HEK293 (cell line): ENCODE measurements at regions not wholly inside any gene's neighbourhood (a gene's known extent, or its start where the extent isn't known, plus 50 kb on each side); places are given as distances from the start of the nearest gene placed in this dataset.

Experiments used
- CTCF ChIA-PET: fragments of 350-600 bp; formaldehyde crosslinking; extraction: SDS; loops from one replicate; lab custom pipeline; 2021; ENCODE audit warnings: antibody characterized with exemption; lab: Yijun Ruan, JAX
- POLR2A ChIA-PET: fragments of 300-600 bp; formaldehyde crosslinking; extraction: SDS; loops from one replicate; lab custom pipeline; 2020; ENCODE audit warnings: antibody characterized with exemption, inconsistent platforms; lab: Yijun Ruan, JAX
- H3K27ac ChIP-seq: fragments of 200-500 bp; sonication (Bioruptor generic); 2 replicates; pipeline ENCODE4 v1.5.1; 2014; ENCODE audit warnings: low read depth, low read length, control low read depth, inconsistent platforms; ENCODE audit errors: extremely low read depth
- H3K36me3 ChIP-seq, 2 experiments: fragments of 200-500 bp in 1 of 2; sonication (Bioruptor generic) in 1 of 2; 1 replicate in 1 of 2; 2 replicates in 1 of 2; pipeline ENCODE4 v1.5.1; 2014 to 2017; ENCODE audit warnings: inconsistent platforms in 2 of 2, low read length in 2 of 2; ENCODE audit not compliant: control insufficient read depth in 2 of 2, insufficient read depth in 1 of 2
- H3K4me1 ChIP-seq: fragments of 200-500 bp; sonication (Bioruptor generic); 2 replicates; pipeline ENCODE4 v1.5.1; 2014; ENCODE audit warnings: mild to moderate bottlenecking, low read length, inconsistent platforms; ENCODE audit not compliant: control insufficient read depth, insufficient read depth
- H3K4me3 ChIP-seq: 2 replicates; pipeline ENCODE4 v1.5.1; 2011; ENCODE audit warnings: low read depth, mild to moderate bottlenecking, control low read depth, low read length, moderate library complexity
- H3K9me3 ChIP-seq: fragments of 200-500 bp; sonication (Bioruptor generic); 2 replicates; pipeline ENCODE4 v1.5.1; 2014; ENCODE audit warnings: low read depth, low read length, inconsistent platforms; ENCODE audit not compliant: control insufficient read depth, insufficient read depth
- GLI2 ChIP-seq: fragments of 450-650 bp; formaldehyde crosslinking; IDR thresholded peaks from 2 replicates; pipeline ENCODE4; 2017; ENCODE audit warnings: missing biosample characterization, missing genetic modification characterization, low read depth, borderline replicate concordance
- HOXA7 ChIP-seq: sonication (generic); formaldehyde crosslinking; IDR thresholded peaks from 2 replicates; pipeline ENCODE4 v1.8.1; 2022; ENCODE audit warnings: missing genetic modification reagents, borderline replicate concordance
- RBAK ChIP-seq: fragments of 450-650 bp; formaldehyde crosslinking; IDR thresholded peaks from 2 replicates; pipeline ENCODE4 v1.5.1; 2016; ENCODE audit warnings: missing biosample characterization, missing genetic modification characterization
- REPIN1 ChIP-seq: fragments of 450-650 bp; formaldehyde crosslinking; IDR thresholded peaks from 2 replicates; pipeline ENCODE4 v1.5.1; 2017; ENCODE audit warnings: missing biosample characterization, missing genetic modification characterization, low read depth
- SALL2 ChIP-seq: fragments of 450-650 bp; formaldehyde crosslinking; IDR thresholded peaks from 2 replicates; pipeline ENCODE4 v1.5.0; 2017; ENCODE audit warnings: missing biosample characterization, mild to moderate bottlenecking, missing genetic modification characterization, borderline replicate concordance
- SCRT2 ChIP-seq: fragments of 450-650 bp; formaldehyde crosslinking; IDR thresholded peaks from 2 replicates; pipeline ENCODE4 v1.5.1; 2016; ENCODE audit warnings: missing biosample characterization, missing genetic modification characterization
- WT1 ChIP-seq: fragments of 450-650 bp; formaldehyde crosslinking; IDR thresholded peaks from 2 replicates; pipeline ENCODE4 v1.5.1; 2016; ENCODE audit warnings: missing biosample characterization, missing genetic modification characterization
- ZFP69B ChIP-seq: fragments of 450-650 bp; formaldehyde crosslinking; IDR thresholded peaks from 2 replicates; pipeline ENCODE4 v1.5.1; 2016; ENCODE audit warnings: missing biosample characterization, missing genetic modification characterization
- ZNF169 ChIP-seq: fragments of 450-650 bp; formaldehyde crosslinking; IDR thresholded peaks from 2 replicates; pipeline ENCODE4 v1.5.1; 2016; ENCODE audit warnings: missing biosample characterization, missing genetic modification characterization
- ZNF2 ChIP-seq: fragments of 450-650 bp; formaldehyde crosslinking; IDR thresholded peaks from 2 replicates; pipeline ENCODE4 v1.5.1; 2016; ENCODE audit warnings: missing biosample characterization, missing genetic modification characterization
- ZNF24 ChIP-seq: fragments of 450-650 bp; formaldehyde crosslinking; IDR thresholded peaks from 2 replicates; pipeline ENCODE4 v1.5.1; 2016; ENCODE audit warnings: missing biosample characterization, missing genetic modification characterization
- ZNF311 ChIP-seq: fragments of 450-650 bp; formaldehyde crosslinking; IDR thresholded peaks from 2 replicates; pipeline ENCODE4 v1.5.1; 2017; ENCODE audit warnings: missing biosample characterization, missing genetic modification characterization, borderline replicate concordance
- ZNF335 ChIP-seq: fragments of 450-650 bp; formaldehyde crosslinking; conservative IDR thresholded peaks from 2 replicates; pipeline ENCODE4 v1.5.1; 2016; ENCODE audit warnings: missing biosample characterization, missing genetic modification characterization
- ZNF530 ChIP-seq: fragments of 450-650 bp; formaldehyde crosslinking; IDR thresholded peaks from 2 replicates; pipeline ENCODE4 v1.5.1; 2016; ENCODE audit warnings: low read depth, missing biosample characterization, missing genetic modification characterization
- ZNF548 ChIP-seq: fragments of 450-650 bp; formaldehyde crosslinking; IDR thresholded peaks from 2 replicates; pipeline ENCODE4 v1.5.1; 2016; ENCODE audit warnings: missing biosample characterization, missing genetic modification characterization
- ZNF600 ChIP-seq: fragments of 450-650 bp; formaldehyde crosslinking; IDR thresholded peaks from 2 replicates; pipeline ENCODE4 v1.5.1; 2016; ENCODE audit warnings: missing biosample characterization, missing genetic modification characterization
- TF ChIP-seq, protein P1 (sequence below): fragments of 450-650 bp; formaldehyde crosslinking; IDR thresholded peaks from 2 replicates; pipeline ENCODE4 v1.5.1; 2016; ENCODE audit warnings: missing biosample characterization, missing genetic modification characterization
- TF ChIP-seq, protein P2 (sequence below): fragments of 450-650 bp; formaldehyde crosslinking; IDR thresholded peaks from 2 replicates; pipeline ENCODE4 v1.5.1; 2016; ENCODE audit warnings: missing biosample characterization, missing genetic modification characterization
- TF ChIP-seq, protein P3 (sequence below): fragments of 450-650 bp; formaldehyde crosslinking; IDR thresholded peaks from 2 replicates; pipeline ENCODE4 v1.5.1; 2016; ENCODE audit warnings: missing biosample characterization, missing genetic modification characterization
- TF ChIP-seq, protein P4 (sequence below): fragments of 450-650 bp; formaldehyde crosslinking; IDR thresholded peaks from 2 replicates; pipeline ENCODE4 v1.5.1; 2016; ENCODE audit warnings: missing biosample characterization, missing genetic modification characterization

DNA sequence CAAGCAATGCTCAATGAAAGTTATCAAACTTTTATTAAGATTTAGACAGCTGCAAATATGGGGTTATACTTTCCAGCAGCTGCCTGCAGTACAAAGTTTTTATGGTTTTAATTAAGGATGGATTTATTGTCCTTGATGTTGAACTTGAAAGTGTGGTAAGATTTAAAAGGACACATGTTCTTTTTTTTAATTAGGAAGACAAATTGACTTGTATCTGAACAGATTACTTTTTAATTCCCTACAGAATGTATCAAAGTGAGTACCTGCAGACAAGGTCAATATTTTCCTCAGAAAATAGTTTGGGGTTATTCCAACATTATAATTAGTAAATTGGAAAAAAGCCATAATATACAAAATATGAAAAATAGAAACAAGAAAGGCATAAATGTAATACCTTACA is 218.2 kb upstream of the NEIL3 start (continued):
- TF ChIP-seq, protein P1, sequence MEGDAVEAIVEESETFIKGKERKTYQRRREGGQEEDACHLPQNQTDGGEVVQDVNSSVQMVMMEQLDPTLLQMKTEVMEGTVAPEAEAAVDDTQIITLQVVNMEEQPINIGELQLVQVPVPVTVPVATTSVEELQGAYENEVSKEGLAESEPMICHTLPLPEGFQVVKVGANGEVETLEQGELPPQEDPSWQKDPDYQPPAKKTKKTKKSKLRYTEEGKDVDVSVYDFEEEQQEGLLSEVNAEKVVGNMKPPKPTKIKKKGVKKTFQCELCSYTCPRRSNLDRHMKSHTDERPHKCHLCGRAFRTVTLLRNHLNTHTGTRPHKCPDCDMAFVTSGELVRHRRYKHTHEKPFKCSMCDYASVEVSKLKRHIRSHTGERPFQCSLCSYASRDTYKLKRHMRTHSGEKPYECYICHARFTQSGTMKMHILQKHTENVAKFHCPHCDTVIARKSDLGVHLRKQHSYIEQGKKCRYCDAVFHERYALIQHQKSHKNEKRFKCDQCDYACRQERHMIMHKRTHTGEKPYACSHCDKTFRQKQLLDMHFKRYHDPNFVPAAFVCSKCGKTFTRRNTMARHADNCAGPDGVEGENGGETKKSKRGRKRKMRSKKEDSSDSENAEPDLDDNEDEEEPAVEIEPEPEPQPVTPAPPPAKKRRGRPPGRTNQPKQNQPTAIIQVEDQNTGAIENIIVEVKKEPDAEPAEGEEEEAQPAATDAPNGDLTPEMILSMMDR (tag by site-specific recombination): no peak

DNA sequence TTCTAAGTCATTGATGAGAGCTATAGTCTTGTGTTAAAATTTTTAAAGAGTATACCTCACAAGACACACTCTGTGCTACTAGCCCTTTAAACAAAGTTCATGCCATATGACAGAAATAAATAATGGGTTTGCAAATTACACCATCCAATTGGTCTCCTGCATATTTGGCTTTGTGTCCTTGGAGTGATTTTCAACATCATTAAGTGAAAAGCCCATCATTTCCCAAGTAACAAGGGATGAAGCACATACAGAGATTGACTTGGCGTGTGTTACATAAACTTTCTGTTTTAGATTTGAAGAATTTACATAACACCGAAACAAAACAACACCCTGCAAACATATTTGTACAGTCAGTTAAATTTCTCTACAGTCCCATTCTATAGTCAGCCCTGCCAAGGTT is 216.9 kb upstream of the NEIL3 start:
- TF ChIP-seq REPIN1 (tag by site-specific recombination) (no peak), GLI2 (no peak), SALL2 (tag by site-specific recombination) (no peak), ZNF600 (tag by site-specific recombination) (no peak), ZNF335 (tag by site-specific recombination) (no peak), ZNF24 (tag by site-specific recombination) (no peak), ZNF2 (no peak)
- TF ChIP-seq, protein P1 (tag by site-specific recombination): no peak
- TF ChIP-seq, all 188 proteins: peak for 0
- no peak overlapping the region for H3K27ac ChIP-seq
- H3K36me3 ChIP-seq: no peaks in the 10 kb centered on the region
- H3K4me3 ChIP-seq: no peak overlapping the region
- no peaks in the 10 kb centered on the region for H3K4me1 ChIP-seq
- POLR2A ChIA-PET: no interaction called here
- CTCF ChIA-PET: interaction anchor here (0.7 kb wide), 1 partner anchor 772 kb away, joined by 3 read pairs; no protein-coding TSS in a partner anchor
- H3K9me3 ChIP-seq: no peaks in the 10 kb centered on the region

DNA sequence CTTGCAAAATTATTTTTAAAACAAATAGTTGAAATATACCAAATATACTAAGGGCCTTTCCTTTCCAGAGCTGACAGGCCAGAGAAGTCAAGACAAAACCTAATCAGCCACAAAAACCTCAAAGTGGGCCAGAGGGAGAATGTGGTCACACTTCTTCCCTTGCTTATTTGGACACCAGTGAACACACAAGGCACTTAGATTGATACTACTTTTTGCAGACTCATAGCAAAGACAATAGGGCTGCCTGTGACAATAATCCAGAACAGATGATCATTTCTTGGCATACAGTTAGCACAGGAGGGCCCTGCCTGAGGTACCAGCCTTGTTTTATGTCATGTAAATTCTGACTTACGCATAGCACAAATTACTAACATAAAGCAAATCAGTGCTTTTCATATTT is 215.7 kb upstream of the NEIL3 start:
- no peak overlapping the region for H3K4me3 ChIP-seq
- no peak overlapping the region for H3K27ac ChIP-seq
- CTCF ChIA-PET: interaction anchor here (0.7 kb wide), 1 partner anchor 510 kb away, joined by 3 read pairs; no protein-coding TSS in a partner anchor
- H3K36me3 ChIP-seq: no peaks in the 10 kb centered on the region
- no peaks in the 10 kb centered on the region for H3K4me1 ChIP-seq
- POLR2A ChIA-PET: no interaction called here
- no peaks in the 10 kb centered on the region for H3K9me3 ChIP-seq
- TF ChIP-seq, protein P2, sequence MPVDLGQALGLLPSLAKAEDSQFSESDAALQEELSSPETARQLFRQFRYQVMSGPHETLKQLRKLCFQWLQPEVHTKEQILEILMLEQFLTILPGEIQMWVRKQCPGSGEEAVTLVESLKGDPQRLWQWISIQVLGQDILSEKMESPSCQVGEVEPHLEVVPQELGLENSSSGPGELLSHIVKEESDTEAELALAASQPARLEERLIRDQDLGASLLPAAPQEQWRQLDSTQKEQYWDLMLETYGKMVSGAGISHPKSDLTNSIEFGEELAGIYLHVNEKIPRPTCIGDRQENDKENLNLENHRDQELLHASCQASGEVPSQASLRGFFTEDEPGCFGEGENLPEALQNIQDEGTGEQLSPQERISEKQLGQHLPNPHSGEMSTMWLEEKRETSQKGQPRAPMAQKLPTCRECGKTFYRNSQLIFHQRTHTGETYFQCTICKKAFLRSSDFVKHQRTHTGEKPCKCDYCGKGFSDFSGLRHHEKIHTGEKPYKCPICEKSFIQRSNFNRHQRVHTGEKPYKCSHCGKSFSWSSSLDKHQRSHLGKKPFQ (tag by site-specific recombination): no peak
- TF ChIP-seq, protein P3, sequence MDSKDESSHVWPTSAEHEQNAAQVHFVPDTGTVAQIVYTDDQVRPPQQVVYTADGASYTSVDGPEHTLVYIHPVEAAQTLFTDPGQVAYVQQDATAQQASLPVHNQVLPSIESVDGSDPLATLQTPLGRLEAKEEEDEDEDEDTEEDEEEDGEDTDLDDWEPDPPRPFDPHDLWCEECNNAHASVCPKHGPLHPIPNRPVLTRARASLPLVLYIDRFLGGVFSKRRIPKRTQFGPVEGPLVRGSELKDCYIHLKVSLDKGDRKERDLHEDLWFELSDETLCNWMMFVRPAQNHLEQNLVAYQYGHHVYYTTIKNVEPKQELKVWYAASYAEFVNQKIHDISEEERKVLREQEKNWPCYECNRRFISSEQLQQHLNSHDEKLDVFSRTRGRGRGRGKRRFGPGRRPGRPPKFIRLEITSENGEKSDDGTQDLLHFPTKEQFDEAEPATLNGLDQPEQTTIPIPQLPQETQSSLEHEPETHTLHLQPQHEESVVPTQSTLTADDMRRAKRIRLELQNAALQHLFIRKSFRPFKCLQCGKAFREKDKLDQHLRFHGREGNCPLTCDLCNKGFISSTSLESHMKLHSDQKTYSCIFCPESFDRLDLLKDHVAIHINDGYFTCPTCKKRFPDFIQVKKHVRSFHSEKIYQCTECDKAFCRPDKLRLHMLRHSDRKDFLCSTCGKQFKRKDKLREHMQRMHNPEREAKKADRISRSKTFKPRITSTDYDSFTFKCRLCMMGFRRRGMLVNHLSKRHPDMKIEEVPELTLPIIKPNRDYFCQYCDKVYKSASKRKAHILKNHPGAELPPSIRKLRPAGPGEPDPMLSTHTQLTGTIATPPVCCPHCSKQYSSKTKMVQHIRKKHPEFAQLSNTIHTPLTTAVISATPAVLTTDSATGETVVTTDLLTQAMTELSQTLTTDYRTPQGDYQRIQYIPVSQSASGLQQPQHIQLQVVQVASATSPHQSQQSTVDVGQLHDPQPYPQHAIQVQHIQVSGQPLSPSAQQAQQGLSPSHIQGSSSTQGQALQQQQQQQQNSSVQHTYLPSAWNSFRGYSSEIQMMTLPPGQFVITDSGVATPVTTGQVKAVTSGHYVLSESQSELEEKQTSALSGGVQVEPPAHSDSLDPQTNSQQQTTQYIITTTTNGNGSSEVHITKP (tag by site-specific recombination): no peak
- no peak for TF ChIP-seq ZNF311 (tag by site-specific recombination)
- TF ChIP-seq HOXA7 (CRISPR knock-in tag): no peak
- TF ChIP-seq ZNF169 (tag by site-specific recombination): no peak
- no peak for TF ChIP-seq SCRT2
- TF ChIP-seq, protein P1 (tag by site-specific recombination): no peak
- no peak for TF ChIP-seq WT1 (tag by site-specific recombination)
- TF ChIP-seq RBAK (tag by site-specific recombination): no peak
- no peak for TF ChIP-seq ZNF530 (tag by site-specific recombination)
- TF ChIP-seq, protein P4, sequence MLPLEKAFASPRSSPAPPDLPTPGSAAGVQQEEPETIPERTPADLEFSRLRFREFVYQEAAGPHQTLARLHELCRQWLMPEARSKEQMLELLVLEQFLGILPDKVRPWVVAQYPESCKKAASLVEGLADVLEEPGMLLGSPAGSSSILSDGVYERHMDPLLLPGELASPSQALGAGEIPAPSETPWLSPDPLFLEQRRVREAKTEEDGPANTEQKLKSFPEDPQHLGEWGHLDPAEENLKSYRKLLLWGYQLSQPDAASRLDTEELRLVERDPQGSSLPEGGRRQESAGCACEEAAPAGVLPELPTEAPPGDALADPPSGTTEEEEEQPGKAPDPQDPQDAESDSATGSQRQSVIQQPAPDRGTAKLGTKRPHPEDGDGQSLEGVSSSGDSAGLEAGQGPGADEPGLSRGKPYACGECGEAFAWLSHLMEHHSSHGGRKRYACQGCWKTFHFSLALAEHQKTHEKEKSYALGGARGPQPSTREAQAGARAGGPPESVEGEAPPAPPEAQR (tag by site-specific recombination): no peak
- no peak for TF ChIP-seq ZNF548 (tag by site-specific recombination)
- TF ChIP-seq ZFP69B (tag by site-specific recombination): no peak
